Fibroblast of the aortic adventitia (primary cell): ENCODE measurements at regions not wholly inside any gene's neighbourhood (a gene's known extent, or its start where the extent isn't known, plus 50 kb on each side); places are given as distances from the start of the nearest gene placed in this dataset.

ENCODE experiments used
- DNase-seq: peaks from one replicate; pipeline ENCODE4 v3.0.0-alpha.2; 2010; ENCODE audit warnings: low read depth
- H3K4me3 ChIP-seq: 2 replicates; pipeline ENCODE4 v1.5.1; 2011; ENCODE audit warnings: low read depth, mild to moderate bottlenecking, control low read depth, low read length, moderate library complexity
- CTCF ChIP-seq: IDR thresholded peaks from 2 replicates; pipeline ENCODE4 v1.5.1; 2011; ENCODE audit warnings: mild to moderate bottlenecking, low read length, control low read depth, inconsistent platforms; ENCODE audit not compliant: insufficient read depth

DNA sequence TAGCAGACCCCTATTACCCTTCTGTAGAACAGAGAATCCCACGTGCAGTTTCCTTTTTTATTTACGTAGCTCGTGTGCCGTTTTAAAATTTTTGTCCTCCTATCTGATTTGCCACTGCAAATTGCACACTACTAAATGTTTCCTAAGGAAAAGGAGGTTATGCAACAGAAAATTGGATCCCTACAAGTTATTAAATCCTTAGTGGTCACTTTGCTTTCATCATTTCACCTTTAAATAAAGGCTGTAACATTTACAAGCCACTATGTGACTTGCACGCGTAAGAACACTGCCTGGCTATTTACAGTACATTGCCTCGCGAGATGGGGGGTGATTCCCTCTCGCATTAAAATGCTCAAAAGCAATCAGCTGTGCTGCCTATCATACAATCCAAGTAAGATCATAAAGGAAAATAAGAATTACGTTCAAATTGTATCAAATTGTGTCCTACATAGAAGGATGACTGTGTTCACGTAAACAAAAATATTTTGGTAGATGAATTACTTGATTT lies 525.6 kb downstream of the SUCLA2 start:
- TF ChIP-seq CTCF: no peak
- no peak for DNase-seq
- H3K4me3 ChIP-seq: no peak overlapping the region

- no peak for TF ChIP-seq CTCF
- no peak overlapping the region for H3K4me3 ChIP-seq
- no peak for DNase-seq
Measured at GRCh38 chr13:47474839-47475238, 526.2 kb downstream of the SUCLA2 start.

- TF ChIP-seq CTCF: no peak
- DNase-seq: no peak
- H3K4me3 ChIP-seq: no peak overlapping the region
Measured at GRCh38 chr13:47474326-47474725, 526.7 kb downstream of the SUCLA2 start.

- DNase-seq: no peak
- TF ChIP-seq CTCF: no peak
- H3K4me3 ChIP-seq: no peak overlapping the region
Measured at GRCh38 chr13:47472516-47472915, 528.6 kb downstream of the SUCLA2 start.

DNA sequence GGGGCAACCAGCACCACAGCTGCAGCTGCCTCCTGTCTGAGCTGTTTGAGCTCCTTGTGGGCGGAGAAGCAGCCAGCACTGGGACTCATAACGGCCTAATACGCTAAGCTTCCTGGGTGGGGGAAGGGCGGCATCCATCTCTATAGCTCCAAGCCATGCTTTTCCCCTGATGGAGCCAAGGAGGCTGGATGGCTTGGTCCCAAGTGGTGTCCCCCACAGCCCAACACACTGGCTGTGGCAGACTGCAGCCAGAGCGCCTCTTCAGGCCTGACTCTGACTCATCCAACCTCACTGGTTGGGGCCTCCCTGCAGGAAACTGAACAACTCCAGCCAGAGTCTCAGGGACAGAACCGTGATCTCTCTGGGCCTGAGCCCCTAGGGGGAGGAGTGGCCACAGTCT lies 537.3 kb downstream of the SUCLA2 start:
- DNase-seq: peak; percentile 16
- no peak overlapping the region for H3K4me3 ChIP-seq
- no peak for TF ChIP-seq CTCF

GRCh38 chr13:47463002-47463401 lies 538.1 kb downstream of the SUCLA2 start:
- H3K4me3 ChIP-seq: no peak overlapping the region
- TF ChIP-seq CTCF: no peak
- DNase-seq: no peak

GRCh38 chr13:47461816-47462215 lies 539.3 kb downstream of the SUCLA2 start:
- TF ChIP-seq CTCF: no peak
- no peak overlapping the region for H3K4me3 ChIP-seq
- DNase-seq: no peak
